ENCODE measurements at regions not wholly inside any gene's neighbourhood (a gene's known extent, or its start where the extent isn't known, plus 50 kb on each side); places are given as distances from the start of the nearest gene placed in this dataset.
A peak's percentile ranks its signal among the peaks of the same experiment; 100 is the strongest.

GRCh38 chr2:172153156-172153555 is 50.5 kb upstream of the DLX2 start:
- DNase-seq (ENCODE audit: low read depth, low spot score) = no peak
- no peak overlapping the region for H3K27ac ChIP-seq

GRCh38 chr2:172153757-172154156 is 51.1 kb upstream of the DLX2 start:
- H3K27ac ChIP-seq = no peak overlapping the region
- no peak for DNase-seq (ENCODE audit: low read depth, low spot score)

- no peak overlapping the region for H3K27ac ChIP-seq
- no peak for DNase-seq (ENCODE audit: low read depth, low spot score)
These were observed 53.1 kb upstream of the DLX2 start for GRCh38 chr2:172155752-172156151.

GRCh38 chr2:172160839-172161238 is 58.1 kb upstream of the DLX2 start:
- H3K27ac ChIP-seq = no peak overlapping the region
- no peak for DNase-seq (ENCODE audit: low read depth, low spot score)

GRCh38 chr2:172162225-172162733 is 59.6 kb upstream of the DLX2 start:
- DNase-seq (ENCODE audit: low read depth, low spot score) = no peak
- no peak overlapping the region for H3K27ac ChIP-seq

- no peak overlapping the region for H3K27ac ChIP-seq
- no peak for DNase-seq (ENCODE audit: low read depth, low spot score)
These were observed 60.1 kb upstream of the DLX2 start for GRCh38 chr2:172162739-172163336.

GRCh38 chr2:172168917-172169346 is 66.2 kb upstream of the DLX2 start:
- DNase-seq (ENCODE audit: low read depth, low spot score) = no peak
- no peak overlapping the region for H3K27ac ChIP-seq

GRCh38 chr2:172169611-172170010 is 66.9 kb upstream of the DLX2 start:
- DNase-seq (ENCODE audit: low read depth, low spot score) = no peak
- no peak overlapping the region for H3K27ac ChIP-seq

GRCh38 chr2:172172513-172173173 is 69.9 kb upstream of the DLX2 start:
- H3K27ac ChIP-seq = peak overlapping the region; percentile 31

GRCh38 chr2:172173174-172173706 is 70.5 kb upstream of the DLX2 start:
- no peak overlapping the region for H3K27ac ChIP-seq
- no peak for DNase-seq (ENCODE audit: low read depth, low spot score)

More at GRCh38 chr2:172172513-172173173, 69.9 kb upstream of the DLX2 start:
- no peak for DNase-seq (ENCODE audit: low read depth, low spot score)

GRCh38 chr2:172177581-172177980 is 74.9 kb upstream of the DLX2 start:
- peak overlapping the region; percentile 49 for H3K27ac ChIP-seq
- DNase-seq (ENCODE audit: low read depth, low spot score) = no peak

- H3K27ac ChIP-seq = peak overlapping the region; percentile 49
- peak; percentile 50 for DNase-seq (ENCODE audit: low read depth, low spot score)
These were observed 75.3 kb upstream of the DLX2 start for GRCh38 chr2:172177996-172178395.

- DNase-seq (ENCODE audit: low read depth, low spot score) = peak; percentile 74
- peak overlapping the region; percentile 49 for H3K27ac ChIP-seq
These were observed 76.5 kb upstream of the DLX2 start for GRCh38 chr2:172179045-172179701.

- H3K27ac ChIP-seq = no peak overlapping the region
- DNase-seq (ENCODE audit: low read depth, low spot score) = no peak
These were observed 79.1 kb upstream of the DLX2 start for GRCh38 chr2:172181840-172182239.

- no peak overlapping the region for H3K27ac ChIP-seq
These were observed 79.9 kb upstream of the DLX2 start for GRCh38 chr2:172182624-172183023.

GRCh38 chr2:172193331-172194089 is 90.8 kb upstream of the DLX2 start:
- H3K27ac ChIP-seq = no peak overlapping the region
- DNase-seq (ENCODE audit: low read depth, low spot score) = no peak

More at GRCh38 chr2:172182624-172183023, 79.9 kb upstream of the DLX2 start:
- DNase-seq (ENCODE audit: low read depth, low spot score) = no peak

GRCh38 chr2:172195836-172196376 is 93.2 kb upstream of the DLX2 start:
- DNase-seq (ENCODE audit: low read depth, low spot score) = peak; percentile 91

GRCh38 chr2:172196768-172197431 is 94.2 kb upstream of the DLX2 start:
- peak; percentile 100 for DNase-seq (ENCODE audit: low read depth, low spot score)
- peak overlapping the region; percentile 97 for H3K27ac ChIP-seq

More at GRCh38 chr2:172195836-172196376, 93.2 kb upstream of the DLX2 start:
- peak overlapping the region; percentile 97 for H3K27ac ChIP-seq

GRCh38 chr2:172198361-172198760 is 95.7 kb upstream of the DLX2 start:
- DNase-seq (ENCODE audit: low read depth, low spot score) = no peak

More at GRCh38 chr2:172198361-172198760, 95.7 kb upstream of the DLX2 start:
- peak overlapping the region; percentile 97 for H3K27ac ChIP-seq

All from epithelial cell of prostate (primary cell).